LoVo (cell line): ENCODE measurements at regions not wholly inside any gene's neighbourhood (a gene's known extent, or its start where the extent isn't known, plus 50 kb on each side); places are given as distances from the start of the nearest gene placed in this dataset.

ENCODE experiments used
- DNase-seq: peaks from one replicate; pipeline ENCODE4 v3.0.0-alpha.2; 2016; ENCODE audit warnings: low spot score

- no peak for DNase-seq
Measured at GRCh38 chr11:92317721-92318120, 93.1 kb downstream of the FAT3 start.

GRCh38 chr11:92322225-92322624 is 97.6 kb downstream of the FAT3 start:
- no peak for DNase-seq

- DNase-seq = no peak
Measured at GRCh38 chr11:92324890-92325289, 100.3 kb downstream of the FAT3 start.

- no peak for DNase-seq
Measured at GRCh38 chr11:92325416-92325815, 100.8 kb downstream of the FAT3 start.

- no peak for DNase-seq
Measured at GRCh38 chr11:92329137-92329536, 104.5 kb downstream of the FAT3 start.

- DNase-seq = no peak
Measured at GRCh38 chr11:92329646-92330045, 105.0 kb downstream of the FAT3 start.

GRCh38 chr11:92330114-92330513 is 105.5 kb downstream of the FAT3 start:
- DNase-seq = no peak

- DNase-seq = no peak
Measured at GRCh38 chr11:92332986-92333385, 108.4 kb downstream of the FAT3 start.

GRCh38 chr11:92340839-92341238 is 116.2 kb downstream of the FAT3 start:
- no peak for DNase-seq

- DNase-seq = no peak
Measured at GRCh38 chr11:92342034-92342720, 117.6 kb downstream of the FAT3 start.

- no peak for DNase-seq
Measured at GRCh38 chr11:92342886-92343285, 118.3 kb downstream of the FAT3 start.

GRCh38 chr11:92346220-92346619 is 121.6 kb downstream of the FAT3 start:
- DNase-seq = no peak

GRCh38 chr11:92347454-92347853 is 122.8 kb downstream of the FAT3 start:
- no peak for DNase-seq

GRCh38 chr11:92349486-92350156 is 125.0 kb downstream of the FAT3 start:
- no peak for DNase-seq

- no peak for DNase-seq
Measured at GRCh38 chr11:92357344-92357743, 132.7 kb downstream of the FAT3 start.

- no peak for DNase-seq
Measured at GRCh38 chr11:92357841-92358240, 133.2 kb downstream of the FAT3 start.

GRCh38 chr11:92361551-92361950 is 136.9 kb downstream of the FAT3 start:
- no peak for DNase-seq

- no peak for DNase-seq
Measured at GRCh38 chr11:92362989-92363388, 138.4 kb downstream of the FAT3 start.

GRCh38 chr11:92364177-92364576 is 139.6 kb downstream of the FAT3 start:
- DNase-seq = no peak

GRCh38 chr11:92376146-92376599 is 151.6 kb downstream of the FAT3 start:
- DNase-seq = no peak

GRCh38 chr11:92376680-92377079 is 152.1 kb downstream of the FAT3 start:
- no peak for DNase-seq

GRCh38 chr11:92380882-92381281 is 156.3 kb downstream of the FAT3 start:
- DNase-seq = no peak

GRCh38 chr11:92382311-92382710 is 157.7 kb downstream of the FAT3 start:
- no peak for DNase-seq

- DNase-seq = no peak
Measured at GRCh38 chr11:92383430-92383829, 158.8 kb downstream of the FAT3 start.
